ENCODE measurements at regions not wholly inside any gene's neighbourhood (a gene's known extent, or its start where the extent isn't known, plus 50 kb on each side); places are given as distances from the start of the nearest gene placed in this dataset.

DNA sequence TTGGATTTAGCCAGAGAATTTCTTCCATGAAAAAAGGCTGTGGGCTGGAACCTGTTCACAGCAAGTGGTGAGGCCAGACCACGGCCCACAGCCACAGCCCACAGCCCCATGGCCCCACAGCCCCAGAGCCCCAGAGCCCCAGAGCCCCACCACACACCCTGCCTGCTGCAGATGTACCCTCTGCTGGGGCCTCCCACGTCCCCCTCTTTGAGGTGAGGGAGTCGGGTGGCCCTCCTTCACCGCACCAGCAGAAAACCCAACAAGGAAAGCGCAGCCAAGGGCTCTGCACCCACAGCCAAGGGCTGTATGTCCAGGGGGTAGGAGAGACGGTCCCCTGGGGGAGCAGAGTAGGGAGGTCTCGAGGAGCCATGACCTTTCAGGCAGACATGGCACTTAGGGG, 327.5 kb upstream of the DIO3 start:
- DNase-seq = no peak

DNA sequence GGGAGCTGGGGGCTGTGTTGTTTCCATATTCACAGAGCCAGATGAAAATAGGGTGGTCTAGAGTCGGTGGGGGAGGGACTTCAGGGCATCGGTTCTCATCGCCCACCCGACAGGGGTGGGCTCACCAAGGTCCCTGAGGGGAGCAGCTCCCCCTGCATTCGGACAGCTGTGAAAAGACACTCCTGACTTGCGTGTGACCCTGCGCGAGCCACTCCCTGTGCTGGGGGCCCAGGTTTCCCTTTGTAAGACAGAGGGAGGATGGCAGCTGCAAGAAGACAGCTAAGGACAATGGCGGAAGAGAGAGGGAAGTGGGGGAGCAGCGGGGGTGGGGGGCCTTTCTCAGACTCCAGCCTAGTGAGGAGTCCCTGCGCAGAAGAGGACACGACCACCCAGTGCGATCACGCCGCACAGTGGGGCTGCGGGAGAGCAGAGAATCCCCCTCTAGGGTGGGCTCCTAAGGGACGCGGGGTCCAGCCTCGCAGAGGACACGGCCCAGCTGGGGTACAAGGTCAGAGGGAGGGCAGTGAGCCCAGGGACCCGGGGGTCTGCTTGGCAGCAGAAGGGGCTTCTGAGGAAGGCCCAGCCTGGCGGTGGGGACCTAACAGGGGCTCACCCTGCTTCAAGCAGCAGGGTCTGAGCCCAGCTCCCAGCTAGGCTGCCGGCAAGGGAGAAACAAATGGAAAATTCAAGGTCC, 326.9 kb upstream of the DIO3 start:
- DNase-seq = no peak

- no peak for DNase-seq
Measured at GRCh38 chr14:101234999-101235334, 326.3 kb upstream of the DIO3 start.

GRCh38 chr14:101235335-101236103, 325.8 kb upstream of the DIO3 start:
- no peak for DNase-seq

- no peak for DNase-seq
Measured at GRCh38 chr14:101236496-101237251, 324.6 kb upstream of the DIO3 start.

- no peak for DNase-seq
Measured at GRCh38 chr14:101237252-101237616, 324.1 kb upstream of the DIO3 start.

- DNase-seq = no peak
Measured at GRCh38 chr14:101239065-101239464, 322.2 kb upstream of the DIO3 start.

DNA sequence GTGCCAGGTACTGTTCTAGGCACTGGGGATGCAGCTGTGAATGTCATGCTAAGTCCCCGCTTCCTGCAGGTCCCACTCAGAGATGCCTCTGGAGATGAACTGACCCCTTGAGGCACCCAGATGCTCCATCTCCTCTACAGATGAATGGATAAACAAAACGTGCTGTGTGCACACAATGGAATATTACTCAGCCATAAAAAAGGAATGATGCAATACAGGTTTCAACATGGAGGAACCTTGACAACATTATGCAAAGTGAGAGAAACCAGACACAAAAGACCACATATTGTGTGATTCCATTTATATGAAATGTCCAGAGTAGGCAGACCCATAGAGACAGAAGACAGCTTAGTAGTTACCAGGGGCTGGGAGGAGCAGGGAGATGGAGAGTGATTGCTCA, 320.1 kb upstream of the DIO3 start:
- DNase-seq = no peak

DNA sequence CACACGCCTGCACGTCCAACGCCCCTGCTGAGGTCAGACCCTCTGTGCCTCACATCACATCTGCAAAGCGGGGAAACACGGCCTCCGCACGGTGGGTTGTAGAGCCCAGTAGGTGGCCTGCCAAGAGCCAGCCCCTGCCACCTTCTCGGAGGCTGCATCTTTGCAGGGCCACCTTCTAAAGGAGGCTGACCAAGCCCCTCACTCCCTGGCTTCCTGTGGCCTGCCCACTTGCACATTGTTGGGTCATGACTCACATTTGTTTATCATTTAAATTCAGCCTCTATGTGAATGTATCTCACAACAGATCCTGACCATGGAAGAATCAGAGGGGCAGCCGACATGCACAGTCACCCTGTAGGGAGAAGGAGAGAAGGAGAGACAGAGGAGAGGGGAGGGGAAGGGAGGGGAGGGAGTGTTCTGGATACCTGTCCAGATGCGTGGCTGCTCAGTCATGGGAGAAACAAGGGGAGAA, 319.5 kb upstream of the DIO3 start:
- DNase-seq = no peak

DNA sequence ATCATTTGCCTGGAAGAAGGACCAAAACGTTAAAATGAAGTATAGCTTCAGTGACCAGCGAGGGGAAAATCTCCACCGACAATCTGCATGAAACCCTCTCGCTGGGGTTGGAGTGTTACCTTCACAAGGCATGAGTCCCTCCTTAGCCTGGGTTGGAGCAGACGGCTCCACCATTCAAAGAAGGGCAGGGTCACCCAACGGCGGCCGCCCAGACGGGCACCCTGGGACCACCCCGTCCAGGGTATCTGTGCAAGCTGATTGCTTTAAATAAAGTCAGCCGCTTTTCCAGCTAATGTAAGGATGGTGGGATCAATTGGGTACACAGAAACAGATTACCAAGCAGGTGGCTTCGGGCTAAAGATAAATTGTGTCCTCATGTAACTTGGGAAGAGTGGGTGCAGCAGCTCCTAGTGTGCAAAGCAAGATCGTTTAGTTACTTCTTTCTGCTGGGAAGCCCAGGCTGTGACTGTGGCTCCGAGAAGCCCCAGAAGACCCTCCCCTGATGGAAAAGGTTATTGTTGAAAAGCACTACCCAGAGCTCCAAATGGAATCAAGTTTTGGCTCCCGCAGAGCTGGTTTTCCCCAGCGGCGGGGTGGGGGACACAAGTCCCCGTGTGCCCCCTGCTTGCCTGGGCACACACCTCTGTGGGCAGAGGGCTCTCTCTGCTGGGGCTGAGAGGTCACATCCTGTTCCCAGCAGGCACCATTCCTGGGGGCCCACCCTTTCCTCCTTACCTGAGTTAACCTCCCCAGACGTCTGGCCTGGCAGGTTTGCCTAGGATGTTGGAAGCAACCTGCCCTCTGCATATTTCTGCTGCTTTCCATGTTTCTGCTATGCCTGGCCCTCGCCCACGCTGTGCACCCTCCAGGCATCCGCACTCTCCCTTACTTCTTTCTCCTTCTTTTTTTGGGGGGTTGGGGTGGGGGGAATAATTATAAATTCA, 318.6 kb upstream of the DIO3 start:
- no peak for DNase-seq

- DNase-seq = no peak
Measured at GRCh38 chr14:101243587-101244338, 317.5 kb upstream of the DIO3 start.

DNA sequence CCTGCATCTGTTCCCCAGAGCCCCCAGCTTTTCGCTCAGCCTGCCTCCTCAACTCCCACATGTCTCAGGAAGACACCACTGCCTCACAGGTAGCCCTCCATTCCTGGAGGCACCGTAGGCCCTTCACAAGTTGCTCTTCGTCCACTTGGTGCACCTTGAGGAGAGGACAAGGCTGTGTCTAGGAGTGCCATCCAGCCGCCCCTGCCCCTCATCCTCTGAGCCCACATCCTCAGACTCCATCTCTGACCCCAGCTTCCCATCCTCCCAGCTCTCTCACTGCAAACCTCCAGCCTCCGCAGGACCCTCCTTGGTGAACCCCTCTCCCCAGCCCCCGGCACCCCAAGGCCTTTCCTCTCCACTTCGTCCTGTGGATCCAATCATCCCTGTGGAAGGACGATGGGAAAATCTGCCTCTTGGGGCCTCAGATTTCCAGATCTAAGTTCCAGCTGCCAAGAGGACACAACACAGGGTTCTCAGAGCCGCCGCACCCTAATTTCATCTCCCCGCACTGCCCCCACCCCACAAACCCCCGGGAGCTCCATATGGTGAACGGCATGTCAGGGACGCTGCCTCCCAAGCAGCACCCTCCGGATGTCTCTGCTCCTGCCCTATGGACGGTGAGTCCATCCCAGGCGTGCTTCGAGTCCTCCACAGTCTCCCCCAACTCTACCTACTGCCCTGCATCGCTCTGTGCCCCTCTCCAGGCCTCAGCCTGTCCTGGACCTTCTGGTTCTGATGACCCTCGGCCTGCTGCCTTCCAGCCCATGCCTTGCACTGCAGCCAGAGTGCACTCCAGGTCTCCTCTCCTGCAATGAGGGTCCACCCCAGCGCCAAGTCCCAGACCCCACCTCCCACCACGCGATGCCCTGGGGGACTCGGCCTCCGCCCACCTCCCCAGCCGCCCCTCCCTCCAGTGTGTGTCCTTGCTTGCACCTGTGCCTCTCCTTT, 314.1 kb upstream of the DIO3 start:
- DNase-seq = no peak

DNA sequence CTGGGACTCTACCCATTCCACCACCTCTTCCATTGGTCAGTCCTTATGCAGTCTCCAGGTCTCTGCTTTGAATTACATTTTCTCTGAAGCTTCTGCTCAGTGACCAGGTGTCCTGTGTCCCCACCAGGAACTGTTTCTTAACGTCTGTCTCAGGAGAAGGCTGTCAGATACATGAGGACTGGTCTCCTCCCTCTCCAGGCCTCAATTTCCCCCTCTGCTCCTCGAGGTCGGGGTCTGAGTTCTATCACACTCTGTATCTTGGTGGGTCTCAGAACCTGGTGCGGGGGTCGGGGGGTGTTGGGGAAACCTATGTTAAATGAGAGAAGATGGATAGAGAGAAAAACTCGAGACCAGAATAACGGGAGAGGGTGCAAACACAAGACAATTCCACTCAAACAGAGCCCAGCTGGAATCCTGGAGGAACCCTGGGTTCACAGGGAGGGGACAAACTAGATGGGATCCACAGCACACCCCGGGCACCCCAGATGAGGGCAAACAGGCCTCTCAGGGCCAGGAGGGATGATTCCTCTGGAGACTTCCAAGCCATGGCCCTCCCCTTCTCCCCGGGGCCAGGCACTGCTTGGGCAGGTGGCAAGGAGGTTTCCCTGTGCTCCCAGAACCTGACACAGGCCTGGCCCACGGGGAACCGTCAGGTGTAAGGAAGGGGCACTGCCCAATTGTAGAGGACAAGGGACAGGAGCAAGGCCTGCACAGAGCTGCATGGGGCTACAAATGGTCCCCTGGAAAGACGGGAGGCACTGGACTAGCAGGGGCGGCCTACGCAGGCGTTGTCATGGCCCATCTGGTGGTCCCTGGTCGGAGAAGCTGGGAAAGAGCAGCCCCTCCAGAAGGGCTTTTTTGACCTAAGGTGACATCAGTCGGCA, 313.2 kb upstream of the DIO3 start:
- DNase-seq = no peak

DNA sequence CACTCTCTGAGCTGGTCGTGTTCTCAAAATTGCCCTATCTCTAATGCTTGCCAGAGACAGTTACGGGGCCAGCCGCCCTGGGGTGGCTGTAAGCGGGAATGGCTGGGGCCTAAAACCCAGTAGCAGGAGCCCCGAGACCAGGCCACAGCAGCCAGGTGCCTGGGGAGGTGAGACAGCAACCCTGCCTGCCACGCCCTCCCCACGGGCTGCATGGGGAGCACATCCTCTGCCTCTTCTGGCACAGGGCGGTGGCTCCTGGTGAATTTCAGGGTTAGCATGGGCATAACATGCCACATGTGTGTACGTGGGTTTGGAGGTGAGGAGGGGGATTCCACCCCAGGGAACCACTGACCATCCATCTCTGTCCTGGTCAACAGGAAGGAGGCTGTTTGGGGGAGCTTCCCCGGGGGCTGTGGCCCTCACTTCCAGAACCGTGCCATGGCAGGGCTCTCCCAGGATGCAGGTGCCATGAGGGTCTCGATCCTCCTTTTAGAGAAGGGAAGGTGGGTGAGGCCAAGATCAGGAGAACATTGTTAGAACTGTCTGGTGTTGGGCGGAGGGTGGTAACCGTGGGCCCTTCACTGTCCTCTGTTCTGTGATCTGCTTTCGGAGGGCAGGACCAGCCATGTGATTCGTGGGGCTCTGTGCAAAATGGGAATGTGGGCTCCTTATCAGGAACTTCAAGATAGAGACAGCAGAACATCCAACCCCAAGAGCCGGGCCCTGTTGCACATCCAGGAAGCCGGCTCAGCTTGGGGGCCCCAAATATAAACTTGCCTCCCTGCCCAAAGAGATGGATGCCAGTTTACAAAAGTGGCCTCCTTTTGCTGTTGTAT, 312.2 kb upstream of the DIO3 start:
- no peak for DNase-seq

DNA sequence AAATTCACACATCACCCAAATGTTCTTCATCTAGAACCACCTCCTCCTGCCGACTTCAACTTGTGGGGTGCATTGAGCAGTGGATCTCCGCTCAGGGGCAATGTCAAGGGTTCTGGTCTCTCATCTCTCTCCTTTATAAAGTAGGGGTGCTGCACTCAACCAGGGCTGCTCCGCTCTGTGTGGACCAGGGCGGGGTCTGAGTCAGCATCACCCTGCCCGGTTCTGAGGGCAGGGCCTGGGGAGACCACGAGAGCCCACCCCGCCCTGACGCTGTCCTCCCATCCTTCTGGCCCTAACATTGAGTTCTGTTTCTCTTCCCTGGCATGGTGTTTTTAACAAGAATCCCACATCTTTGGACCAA, 311.6 kb upstream of the DIO3 start:
- no peak for DNase-seq

DNA sequence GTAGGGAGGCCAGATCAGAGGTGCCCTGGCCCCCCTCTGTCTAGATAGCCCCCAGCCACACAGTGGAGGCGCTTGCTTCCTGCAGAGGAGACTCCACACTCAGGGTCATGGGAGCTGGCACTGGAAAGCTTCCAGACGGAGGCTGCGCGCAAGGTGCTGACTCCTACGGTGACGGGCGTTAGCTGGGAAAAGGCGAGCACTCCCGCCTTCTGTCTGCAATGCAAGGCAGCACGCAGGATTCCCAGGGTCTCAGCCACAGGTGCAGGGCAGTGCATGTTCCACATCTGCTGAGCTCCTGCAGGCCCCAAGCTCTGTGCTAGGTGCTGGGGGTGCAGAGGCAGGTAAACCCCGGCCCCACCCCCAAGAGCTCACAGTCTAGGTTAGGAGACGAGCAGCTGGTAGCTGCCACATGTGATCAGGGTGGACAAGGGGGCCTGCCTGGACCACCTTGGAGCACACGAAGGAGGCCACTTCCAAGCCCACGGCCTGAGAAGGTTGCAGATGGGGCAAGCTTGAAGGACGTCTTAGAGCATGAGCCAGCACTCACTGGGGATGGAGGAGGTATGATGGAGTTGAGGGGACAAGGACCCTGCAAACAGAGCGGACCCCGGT, 310.9 kb upstream of the DIO3 start:
- DNase-seq = no peak

- DNase-seq = no peak
Measured at GRCh38 chr14:101250948-101251811, 310.1 kb upstream of the DIO3 start.
